GM12878 (cell line): ENCODE measurements at regions not wholly inside any gene's neighbourhood (a gene's known extent, or its start where the extent isn't known, plus 50 kb on each side); places are given as distances from the start of the nearest gene placed in this dataset.

Source experiments
- ATAC-seq: fragments of 200-7000 bp; cut with Tn5 transposase; 3 replicates; pipeline ENCODE4 v1.9.1; 2020; ENCODE audit warnings: mild to moderate bottlenecking, moderate library complexity
- BruUV-seq: library from RNA; stranded (reverse); fragments of 400-500 nt; replicated peaks from 2 replicates; lab custom pipeline; 2021; lab: Mats Ljungman, UMichigan
- CTCF ChIA-PET: fragments of 300-600 bp; sonication (Branson Sonifier 250); formaldehyde crosslinking; extraction: SDS; loops from one replicate; lab custom pipeline; 2021; ENCODE audit warnings: inconsistent platforms; lab: Yijun Ruan, JAX
- POLR2A ChIA-PET: fragments of 350-600 bp; formaldehyde crosslinking; extraction: SDS; loops from one replicate; lab custom pipeline; 2021; ENCODE audit warnings: inconsistent platforms; lab: Charles Lee
- RAD21 ChIA-PET: fragments of 300-600 bp; sonication (Branson Sonifier 250); formaldehyde crosslinking; loops from one replicate; lab custom pipeline; 2023; ENCODE audit warnings: antibody characterized with exemption; ENCODE audit not compliant: unreplicated experiment; lab: Charles Lee
- SMC1A ChIA-PET: fragments of 300-600 bp; sonication (Branson Sonifier 250); formaldehyde crosslinking; loops from one replicate; lab custom pipeline; 2023; ENCODE audit not compliant: unreplicated experiment, uncharacterized antibody; lab: Charles Lee
- DNase-seq: peaks from one replicate; pipeline ENCODE4 v3.0.0-alpha.2; 2011; ENCODE audit warnings: low read depth, low spot score
- FAIRE-seq: peaks from 3 replicates; lab custom pipeline; 2011; peaks lifted over from hg19 to GRCh38; lab: Jason Lieb, UNC
- H2AFZ ChIP-seq: 2 replicates; pipeline ENCODE4 v1.6.0; 2011; ENCODE audit warnings: low read depth, low read length, control low read depth; ENCODE audit not compliant: control insufficient read depth
- H3K27ac ChIP-seq: 2 replicates; pipeline ENCODE4 v1.5.1; 2011; ENCODE audit warnings: control low read depth; ENCODE audit not compliant: control insufficient read depth, insufficient read depth
- H3K27me3 ChIP-seq, 2 experiments: replicated peaks in 1 of 2; 2 replicates each; pipeline versions ENCODE4 v1.6.0 to v1.6.1; 2011; ENCODE audit warnings: low read length in 1 of 2; ENCODE audit not compliant: control insufficient read depth in 2 of 2, insufficient read depth in 2 of 2
- H3K36me3 ChIP-seq, 2 experiments: 2 replicates each; pipeline ENCODE4 v1.5.1; 2011; ENCODE audit warnings: low read length in 1 of 2; ENCODE audit not compliant: control insufficient read depth in 2 of 2, insufficient read depth in 2 of 2
- H3K4me1 ChIP-seq: 2 replicates; pipeline ENCODE4 v1.6.1; 2011; ENCODE audit warnings: mild to moderate bottlenecking, low read length, moderate library complexity, mixed read lengths; ENCODE audit not compliant: control insufficient read depth, insufficient read depth
- H3K4me2 ChIP-seq: 2 replicates; pipeline ENCODE4 v1.6.0; 2011; ENCODE audit warnings: control low read depth; ENCODE audit not compliant: control insufficient read depth, insufficient read depth
- H3K4me3 ChIP-seq: fragments of 200-600 bp; sonication (generic); 2 replicates; pipeline ENCODE4 v1.5.1; 2016
- H3K79me2 ChIP-seq: 2 replicates; pipeline ENCODE4 v1.6.0; 2011; ENCODE audit warnings: low read length; ENCODE audit not compliant: control insufficient read depth, insufficient read depth
- H3K9ac ChIP-seq: 2 replicates; pipeline ENCODE4 v1.8.0; 2011; ENCODE audit warnings: low read length, control low read depth, mixed read lengths; ENCODE audit not compliant: control insufficient read depth, insufficient read depth
- H3K9me3 ChIP-seq: replicated peaks from 3 replicates; pipeline ENCODE4 v1.5.1; 2011; ENCODE audit warnings: mild to moderate bottlenecking, low read length; ENCODE audit not compliant: control insufficient read depth, insufficient read depth
- H4K20me1 ChIP-seq: 2 replicates; pipeline ENCODE4 v1.6.0; 2011; ENCODE audit not compliant: control insufficient read depth, insufficient read depth
- ATF3 ChIP-seq: IDR thresholded peaks from 2 replicates; pipeline ENCODE4 v1.6.1; 2011; ENCODE audit warnings: low read depth, mild to moderate bottlenecking, low read length, moderate library complexity, borderline replicate concordance; ENCODE audit errors: extremely low read depth
- BRCA1 ChIP-seq: IDR thresholded peaks from 2 replicates; pipeline ENCODE4 v1.6.1; 2011; ENCODE audit warnings: low read depth, low read length, improper control_type of control experiment
- CREB1 ChIP-seq: IDR thresholded peaks from 2 replicates; pipeline ENCODE4 v1.6.1; 2012; ENCODE audit warnings: low read depth, mild to moderate bottlenecking, inconsistent platforms
- E2F4 ChIP-seq: IDR thresholded peaks from 2 replicates; pipeline ENCODE4 v1.6.1; 2012; ENCODE audit warnings: low read depth, low read length, improper control_type of control experiment
- EED ChIP-seq: sonication (generic); IDR thresholded peaks from 2 replicates; pipeline ENCODE4 v1.6.1; 2016; ENCODE audit warnings: antibody characterized with exemption, low read depth
- EP300 ChIP-seq, 2 experiments: fragments of 150-350 bp in 1 of 2; IDR thresholded peaks; 2 replicates each; pipeline ENCODE4 v1.6.1; 2011 to 2012; ENCODE audit warnings: low read depth in 2 of 2, low read length in 2 of 2, borderline replicate concordance in 1 of 2, improper control_type of control experiment in 1 of 2, inconsistent platforms in 1 of 2; ENCODE audit not compliant: control insufficient read depth in 1 of 2
- ESRRA ChIP-seq: IDR thresholded peaks from 2 replicates; pipeline ENCODE4 v1.6.1; 2012; ENCODE audit warnings: mild to moderate bottlenecking, low read length, improper control_type of control experiment
- FOS ChIP-seq: IDR thresholded peaks from 3 replicates; pipeline ENCODE4 v1.6.1; 2011; ENCODE audit warnings: borderline replicate concordance; ENCODE audit not compliant: insufficient read length; ENCODE audit errors: extremely low read depth
- HDGF ChIP-seq: fragments of 450-650 bp; IDR thresholded peaks from 2 replicates; pipeline ENCODE4 v1.6.1; 2016; ENCODE audit warnings: antibody characterized with exemption
- MTA3 ChIP-seq: IDR thresholded peaks from 2 replicates; pipeline ENCODE4 v1.6.1; 2012; ENCODE audit warnings: low read length, inconsistent platforms, borderline replicate concordance
- MYB ChIP-seq: fragments of 150-350 bp; IDR thresholded peaks from 2 replicates; pipeline ENCODE4 v1.6.1; 2014; ENCODE audit warnings: mild to moderate bottlenecking, low read depth, low read length, borderline replicate concordance
- POLR2AphosphoS2 ChIP-seq: IDR thresholded peaks from 2 replicates; pipeline ENCODE4 v1.6.1; 2011; ENCODE audit warnings: low read depth, mild to moderate bottlenecking, low read length, improper control_type of control experiment, moderate library complexity
- SMC3 ChIP-seq: IDR thresholded peaks from 2 replicates; pipeline ENCODE4 v1.6.1; 2011; ENCODE audit warnings: low read length, improper control_type of control experiment, borderline replicate concordance
- SPI1 ChIP-seq: IDR thresholded peaks from 2 replicates; pipeline ENCODE4 v1.6.1; 2011; ENCODE audit warnings: low read depth, mild to moderate bottlenecking, low read length, moderate library complexity, borderline replicate concordance; ENCODE audit not compliant: insufficient read depth
- SREBF2 ChIP-seq: IDR thresholded peaks from 2 replicates; pipeline ENCODE4 v1.6.1; 2012; ENCODE audit warnings: mild to moderate bottlenecking, low read length
- WRNIP1 ChIP-seq: IDR thresholded peaks from 2 replicates; pipeline ENCODE4 v1.6.1; 2011; ENCODE audit warnings: low read depth, low read length, improper control_type of control experiment, borderline replicate concordance
- YBX1 ChIP-seq: fragments of 450-650 bp; IDR thresholded peaks from 2 replicates; pipeline ENCODE4 v1.6.1; 2016; ENCODE audit warnings: antibody characterized with exemption
- ZNF274 ChIP-seq: IDR thresholded peaks from one replicate; pipeline ENCODE4 v1.8.0; 2011; ENCODE audit not compliant: insufficient read length, insufficient read depth
- WGBS: methylation state at CpG from one replicate; pipeline ENCODE4 v1.1.6; 2016; ENCODE audit warnings: low lambda C conversion rate; ENCODE audit not compliant: insufficient replicate concordance, insufficient coverage; ENCODE audit errors: missing lambda C conversion rate; 5-methylcytosine and 5-hydroxymethylcytosine counted together
- in situ Hi-C: fragments of 300-500 bp; cut with MboI; formaldehyde crosslinking; loops from 9 replicates; pipeline ENCODE4 v1.14.3; 2018; ENCODE audit warnings: mixed read lengths
- intact Hi-C: fragments of 100-400 bp; cut with micrococcal nuclease; formaldehyde crosslinking; loops from one replicate; pipeline ENCODE4 v1.14.2; 2022; ENCODE audit not compliant: unreplicated experiment
- TF ChIP-seq, protein P1 (sequence below): fragments of 450-650 bp; IDR thresholded peaks from 2 replicates; pipeline ENCODE4 v1.6.1; 2017; ENCODE audit warnings: mild to moderate bottlenecking, moderate library complexity

- TF ChIP-seq MTA3: no peak
- no peak for TF ChIP-seq ATF3
- no peak for TF ChIP-seq EP300 (IDR thresholded peaks at IDR 0.05; ENCODE audit: borderline replicate concordance in 1 of 2, control insufficient read depth in 1 of 2, low read depth in 2 of 2, low read length in 2 of 2)
- TF ChIP-seq BRCA1: no peak
- no peak for TF ChIP-seq E2F4
- no peak for TF ChIP-seq FOS
- TF ChIP-seq SPI1: no peak
- TF ChIP-seq MYB: no peak
- TF ChIP-seq CREB1: no peak
Observed at GRCh38 chr2:15685143-15685542, 93.5 kb downstream of the DDX1 start (continued).

- intact Hi-C loops: no loop called here
- Histone ChIP-seq H3K79me2 (no peaks in the 10 kb centered on the region), H3K4me2 (no peak overlapping the region), H3K9me3 (no peaks in the 10 kb centered on the region), H3K27me3 (no peaks in the 10 kb centered on the region; a peak in 2 of 4 replicates), H3K27ac (no peak overlapping the region), H2AFZ (no peak overlapping the region), H3K9ac (no peak overlapping the region), H4K20me1 (no peaks in the 10 kb centered on the region), H3K4me3 (no peak overlapping the region), H3K4me1 (no peaks in the 10 kb centered on the region), H3K36me3 (no peaks in the 10 kb centered on the region)
- ChIA-PET SMC1A (interaction anchor here (0.6 kb wide), 1 partner anchor 1327 kb away, joined by 3 read pairs; no protein-coding TSS in a partner anchor), CTCF (no interaction called here), POLR2A (no interaction called here), RAD21 (no interaction called here)
- DNase-seq (no peak), ATAC-seq (no peak), FAIRE-seq (no peak)
- no TSS peak for BruUV-seq
- in situ Hi-C loops: no loop called here
- WGBS: 17% methylated on average over 2 of the region's 2 CpGs
- no peak for TF ChIP-seq HDGF
- TF ChIP-seq WRNIP1: no peak
- TF ChIP-seq MYB: no peak
- TF ChIP-seq SREBF2: no peak
- no peak for TF ChIP-seq SMC3
- TF ChIP-seq EED: no peak
- no peak for TF ChIP-seq ESRRA
- TF ChIP-seq, protein P1, sequence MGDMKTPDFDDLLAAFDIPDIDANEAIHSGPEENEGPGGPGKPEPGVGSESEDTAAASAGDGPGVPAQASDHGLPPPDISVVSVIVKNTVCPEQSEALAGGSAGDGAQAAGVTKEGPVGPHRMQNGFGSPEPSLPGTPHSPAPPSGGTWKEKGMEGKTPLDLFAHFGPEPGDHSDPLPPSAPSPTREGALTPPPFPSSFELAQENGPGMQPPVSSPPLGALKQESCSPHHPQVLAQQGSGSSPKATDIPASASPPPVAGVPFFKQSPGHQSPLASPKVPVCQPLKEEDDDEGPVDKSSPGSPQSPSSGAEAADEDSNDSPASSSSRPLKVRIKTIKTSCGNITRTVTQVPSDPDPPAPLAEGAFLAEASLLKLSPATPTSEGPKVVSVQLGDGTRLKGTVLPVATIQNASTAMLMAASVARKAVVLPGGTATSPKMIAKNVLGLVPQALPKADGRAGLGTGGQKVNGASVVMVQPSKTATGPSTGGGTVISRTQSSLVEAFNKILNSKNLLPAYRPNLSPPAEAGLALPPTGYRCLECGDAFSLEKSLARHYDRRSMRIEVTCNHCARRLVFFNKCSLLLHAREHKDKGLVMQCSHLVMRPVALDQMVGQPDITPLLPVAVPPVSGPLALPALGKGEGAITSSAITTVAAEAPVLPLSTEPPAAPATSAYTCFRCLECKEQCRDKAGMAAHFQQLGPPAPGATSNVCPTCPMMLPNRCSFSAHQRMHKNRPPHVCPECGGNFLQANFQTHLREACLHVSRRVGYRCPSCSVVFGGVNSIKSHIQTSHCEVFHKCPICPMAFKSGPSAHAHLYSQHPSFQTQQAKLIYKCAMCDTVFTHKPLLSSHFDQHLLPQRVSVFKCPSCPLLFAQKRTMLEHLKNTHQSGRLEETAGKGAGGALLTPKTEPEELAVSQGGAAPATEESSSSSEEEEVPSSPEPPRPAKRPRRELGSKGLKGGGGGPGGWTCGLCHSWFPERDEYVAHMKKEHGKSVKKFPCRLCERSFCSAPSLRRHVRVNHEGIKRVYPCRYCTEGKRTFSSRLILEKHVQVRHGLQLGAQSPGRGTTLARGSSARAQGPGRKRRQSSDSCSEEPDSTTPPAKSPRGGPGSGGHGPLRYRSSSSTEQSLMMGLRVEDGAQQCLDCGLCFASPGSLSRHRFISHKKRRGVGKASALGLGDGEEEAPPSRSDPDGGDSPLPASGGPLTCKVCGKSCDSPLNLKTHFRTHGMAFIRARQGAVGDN: no peak
- no peak for TF ChIP-seq YBX1
- no peak for TF ChIP-seq ZNF274
- TF ChIP-seq POLR2AphosphoS2: no peak
Observed at GRCh38 chr2:15686643-15687042, 95.0 kb downstream of the DDX1 start.
